ENCODE measurements at regions not wholly inside any gene's neighbourhood (a gene's known extent, or its start where the extent isn't known, plus 50 kb on each side); places are given as distances from the start of the nearest gene placed in this dataset.

DNA sequence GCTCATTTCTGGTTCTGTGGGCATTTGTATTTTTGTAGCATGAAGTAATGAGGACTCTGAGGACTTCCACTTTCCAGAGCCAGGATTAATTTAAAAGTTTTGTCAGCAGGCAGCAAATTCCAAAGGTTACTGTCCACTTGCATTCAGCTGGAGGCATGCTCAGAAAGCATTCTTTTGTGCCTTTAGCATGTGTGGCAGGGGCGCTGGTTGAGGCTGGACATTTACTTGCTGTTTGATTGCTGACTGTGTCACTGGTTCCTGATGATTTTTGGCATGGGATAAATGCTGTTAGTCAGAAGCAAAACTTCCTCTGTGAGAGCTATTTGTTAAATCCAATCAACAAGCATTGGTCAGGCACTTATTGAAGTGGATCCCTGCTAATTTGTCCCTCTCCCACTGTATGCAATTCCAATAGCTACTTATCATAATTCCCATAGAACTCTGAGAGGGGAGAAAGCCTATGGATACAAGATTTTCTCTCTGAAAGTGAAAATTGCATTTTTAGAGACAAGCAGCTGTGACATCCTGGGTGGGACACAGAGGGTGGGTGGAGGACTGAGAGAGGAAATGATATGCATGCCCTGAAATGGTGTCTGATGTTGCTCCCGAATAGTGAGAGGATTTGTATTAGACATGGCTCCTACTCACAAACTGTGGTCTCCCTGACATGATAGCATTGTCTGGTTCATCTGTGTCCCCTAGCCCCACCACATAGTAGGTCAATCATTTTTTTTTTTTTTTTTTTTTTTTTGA is 161.2 kb upstream of the WDR11 start:
- Histone ChIP-seq H3K4me3 (no peak overlapping the region), H4K20me1 (ENCODE audit: insufficient read depth, poor library complexity, severe bottlenecking) (no peaks in the 10 kb centered on the region), H3K79me2 (no peaks in the 10 kb centered on the region), H3K27me3 (no peaks in the 10 kb centered on the region), H3K9me3 (ENCODE audit: low read depth) (no peaks in the 10 kb centered on the region), H3K4me1 (ENCODE audit: insufficient read depth) (no peaks in the 10 kb centered on the region), H2AFZ (no peak overlapping the region), H3K9me2 (replicated peaks; ENCODE audit: insufficient read depth) (no peaks in the 10 kb centered on the region), H3K27ac (no peak overlapping the region), H3K36me3 (replicated peaks; ENCODE audit: insufficient read depth, low read depth) (no peaks in the 10 kb centered on the region), H3K4me2 (no peak overlapping the region)
- WGBS (ENCODE audit: low lambda C conversion rate, missing lambda C conversion rate), result 94% methylated on average over 2 of the region's 2 CpGs
- TF ChIP-seq, protein P1, sequence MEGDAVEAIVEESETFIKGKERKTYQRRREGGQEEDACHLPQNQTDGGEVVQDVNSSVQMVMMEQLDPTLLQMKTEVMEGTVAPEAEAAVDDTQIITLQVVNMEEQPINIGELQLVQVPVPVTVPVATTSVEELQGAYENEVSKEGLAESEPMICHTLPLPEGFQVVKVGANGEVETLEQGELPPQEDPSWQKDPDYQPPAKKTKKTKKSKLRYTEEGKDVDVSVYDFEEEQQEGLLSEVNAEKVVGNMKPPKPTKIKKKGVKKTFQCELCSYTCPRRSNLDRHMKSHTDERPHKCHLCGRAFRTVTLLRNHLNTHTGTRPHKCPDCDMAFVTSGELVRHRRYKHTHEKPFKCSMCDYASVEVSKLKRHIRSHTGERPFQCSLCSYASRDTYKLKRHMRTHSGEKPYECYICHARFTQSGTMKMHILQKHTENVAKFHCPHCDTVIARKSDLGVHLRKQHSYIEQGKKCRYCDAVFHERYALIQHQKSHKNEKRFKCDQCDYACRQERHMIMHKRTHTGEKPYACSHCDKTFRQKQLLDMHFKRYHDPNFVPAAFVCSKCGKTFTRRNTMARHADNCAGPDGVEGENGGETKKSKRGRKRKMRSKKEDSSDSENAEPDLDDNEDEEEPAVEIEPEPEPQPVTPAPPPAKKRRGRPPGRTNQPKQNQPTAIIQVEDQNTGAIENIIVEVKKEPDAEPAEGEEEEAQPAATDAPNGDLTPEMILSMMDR (IDR thresholded peaks at IDR 0.05; ENCODE audit: poor library complexity), result no peak
- TF ChIP-seq EZH2phosphoT487 (IDR thresholded peaks at IDR 0.05; ENCODE audit: low read depth, severe bottlenecking, unreplicated experiment), result no peak
- no peak for TF ChIP-seq EZH2 (IDR thresholded peaks at IDR 0.05; ENCODE audit: borderline replicate concordance)
- DNase-seq (ENCODE audit: low spot score), result no peak

DNA sequence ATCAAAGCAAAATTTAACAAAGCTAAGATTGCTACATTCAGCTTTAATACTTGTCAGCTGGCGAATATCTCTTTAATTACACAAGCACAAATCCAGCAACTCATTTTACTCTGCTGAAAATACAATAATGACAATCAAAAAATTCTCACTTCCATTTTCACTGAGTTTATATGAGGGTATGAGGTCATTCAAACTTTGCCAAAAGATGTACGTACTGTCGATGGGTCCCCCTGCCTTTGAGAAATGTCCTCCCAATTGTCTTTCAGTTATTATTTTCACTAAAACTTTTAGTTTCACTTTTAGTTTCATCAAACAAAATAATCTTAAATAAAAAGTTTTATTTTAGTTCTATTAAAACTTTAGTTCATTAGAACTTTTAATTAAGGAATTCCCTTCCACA is 159.5 kb upstream of the WDR11 start:
- Histone ChIP-seq H3K4me2 (no peak overlapping the region), H4K20me1 (ENCODE audit: insufficient read depth, poor library complexity, severe bottlenecking) (no peaks in the 10 kb centered on the region)
- TF ChIP-seq EZH2 (IDR thresholded peaks at IDR 0.05; ENCODE audit: borderline replicate concordance) (no peak), EZH2phosphoT487 (IDR thresholded peaks at IDR 0.05; ENCODE audit: low read depth, severe bottlenecking, unreplicated experiment) (no peak)
- TF ChIP-seq, protein P1 (IDR thresholded peaks at IDR 0.05; ENCODE audit: poor library complexity), result no peak

GRCh38 chr10:120700426-120700825 is 150.7 kb upstream of the WDR11 start:
- 86% methylated on average over 2 of the region's 2 CpGs for WGBS (ENCODE audit: low lambda C conversion rate, missing lambda C conversion rate)
- Histone ChIP-seq H3K9me2 (replicated peaks; ENCODE audit: insufficient read depth) (no peaks in the 10 kb centered on the region), H3K4me3 (no peak overlapping the region), H3K4me2 (no peak overlapping the region), H3K36me3 (replicated peaks; ENCODE audit: insufficient read depth, low read depth) (no peaks in the 10 kb centered on the region), H2AFZ (no peak overlapping the region), H4K20me1 (ENCODE audit: insufficient read depth, poor library complexity, severe bottlenecking) (no peaks in the 10 kb centered on the region), H3K9me3 (ENCODE audit: low read depth) (peaks cover 8% of the 10 kb centered on the region), H3K79me2 (no peaks in the 10 kb centered on the region), H3K27me3 (no peaks in the 10 kb centered on the region), H3K27ac (no peak overlapping the region), H3K4me1 (ENCODE audit: insufficient read depth) (no peaks in the 10 kb centered on the region)
- TF ChIP-seq, protein P1 (IDR thresholded peaks at IDR 0.05; ENCODE audit: poor library complexity), result no peak
- TF ChIP-seq EZH2phosphoT487 (IDR thresholded peaks at IDR 0.05; ENCODE audit: low read depth, severe bottlenecking, unreplicated experiment) (no peak), EZH2 (IDR thresholded peaks at IDR 0.05; ENCODE audit: borderline replicate concordance) (no peak)
- DNase-seq (ENCODE audit: low spot score), result no peak

More for the DNA sequence above, 159.5 kb upstream of the WDR11 start:
- DNase-seq (ENCODE audit: low spot score), result no peak
- Histone ChIP-seq H3K9me2 (replicated peaks; ENCODE audit: insufficient read depth) (no peaks in the 10 kb centered on the region), H2AFZ (no peak overlapping the region), H3K27ac (no peak overlapping the region), H3K4me3 (no peak overlapping the region), H3K27me3 (no peaks in the 10 kb centered on the region), H3K36me3 (replicated peaks; ENCODE audit: insufficient read depth, low read depth) (no peaks in the 10 kb centered on the region), H3K79me2 (no peaks in the 10 kb centered on the region), H3K9me3 (ENCODE audit: low read depth) (no peaks in the 10 kb centered on the region), H3K4me1 (ENCODE audit: insufficient read depth) (no peaks in the 10 kb centered on the region)
- WGBS (ENCODE audit: low lambda C conversion rate, missing lambda C conversion rate), result 96% methylated on average over 3 of the region's 3 CpGs

Data from hepatocyte (in vitro differentiated cells).